ENCODE measurements at regions not wholly inside any gene's neighbourhood (a gene's known extent, or its start where the extent isn't known, plus 50 kb on each side); places are given as distances from the start of the nearest gene placed in this dataset.

DNA sequence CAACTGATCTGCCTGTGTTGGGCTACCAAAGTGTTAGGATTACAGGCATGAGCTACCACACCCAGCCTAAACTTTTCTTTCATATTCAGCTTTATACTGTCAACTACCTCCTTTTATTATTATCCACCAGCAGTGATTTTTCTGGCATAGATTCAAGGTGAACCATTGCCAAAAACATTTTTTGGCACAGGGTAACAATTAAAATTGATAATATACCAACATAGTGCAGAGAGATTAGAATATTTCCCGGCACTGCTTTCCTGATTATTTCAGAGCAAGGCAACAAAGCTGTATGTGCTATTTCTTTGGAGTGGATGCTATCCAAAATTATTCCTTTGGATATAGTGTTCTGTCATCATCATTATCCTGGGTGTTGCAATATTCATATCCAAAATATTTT is 781.6 kb upstream of the SOX9 start:
- DNase-seq: no peak
- Histone ChIP-seq H3K27ac (ENCODE audit: insufficient read depth, low read length, poor library complexity, severe bottlenecking) (no peak overlapping the region), H3K36me3 (ENCODE audit: control insufficient read depth, insufficient read depth, low read length) (no peaks in the 10 kb centered on the region), H3K4me3 (ENCODE audit: insufficient read depth, low read depth, low read length, poor library complexity, severe bottlenecking) (no peak overlapping the region), H3K4me1 (ENCODE audit: control insufficient read depth, insufficient read depth, low read length, poor library complexity, severe bottlenecking) (no peaks in the 10 kb centered on the region), H3K27me3 (replicated peaks; ENCODE audit: control insufficient read depth, insufficient read depth, low read length, poor library complexity, severe bottlenecking) (no peaks in the 10 kb centered on the region), H3K9me3 (ENCODE audit: control insufficient read depth, low read length) (no peaks in the 10 kb centered on the region)

DNA sequence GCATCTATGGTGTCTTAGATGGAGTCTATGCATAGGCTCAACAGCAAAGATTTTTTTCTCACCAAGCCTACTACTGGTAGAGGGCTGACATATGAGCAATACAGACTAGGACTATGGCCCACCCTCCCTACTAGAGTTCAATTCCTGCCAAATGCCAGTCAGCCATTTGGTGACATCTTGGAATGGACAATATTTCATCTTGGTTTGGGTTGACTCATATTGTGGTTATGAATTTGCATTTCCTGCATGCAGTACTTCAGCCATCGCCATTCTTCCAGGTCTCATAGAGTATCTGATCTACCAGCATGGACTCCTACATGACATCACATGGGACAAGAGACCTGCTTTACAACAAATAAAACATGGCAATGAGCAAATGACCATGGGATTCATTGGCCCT is 778.1 kb upstream of the SOX9 start:
- Histone ChIP-seq H3K4me1 (ENCODE audit: control insufficient read depth, insufficient read depth, low read length, poor library complexity, severe bottlenecking) (no peaks in the 10 kb centered on the region), H3K27me3 (replicated peaks; ENCODE audit: control insufficient read depth, insufficient read depth, low read length, poor library complexity, severe bottlenecking) (no peaks in the 10 kb centered on the region), H3K27ac (ENCODE audit: insufficient read depth, low read length, poor library complexity, severe bottlenecking) (no peak overlapping the region), H3K36me3 (ENCODE audit: control insufficient read depth, insufficient read depth, low read length) (no peaks in the 10 kb centered on the region), H3K9me3 (ENCODE audit: control insufficient read depth, low read length) (no peaks in the 10 kb centered on the region), H3K4me3 (ENCODE audit: insufficient read depth, low read depth, low read length, poor library complexity, severe bottlenecking) (no peak overlapping the region)
- no peak for DNase-seq

DNA sequence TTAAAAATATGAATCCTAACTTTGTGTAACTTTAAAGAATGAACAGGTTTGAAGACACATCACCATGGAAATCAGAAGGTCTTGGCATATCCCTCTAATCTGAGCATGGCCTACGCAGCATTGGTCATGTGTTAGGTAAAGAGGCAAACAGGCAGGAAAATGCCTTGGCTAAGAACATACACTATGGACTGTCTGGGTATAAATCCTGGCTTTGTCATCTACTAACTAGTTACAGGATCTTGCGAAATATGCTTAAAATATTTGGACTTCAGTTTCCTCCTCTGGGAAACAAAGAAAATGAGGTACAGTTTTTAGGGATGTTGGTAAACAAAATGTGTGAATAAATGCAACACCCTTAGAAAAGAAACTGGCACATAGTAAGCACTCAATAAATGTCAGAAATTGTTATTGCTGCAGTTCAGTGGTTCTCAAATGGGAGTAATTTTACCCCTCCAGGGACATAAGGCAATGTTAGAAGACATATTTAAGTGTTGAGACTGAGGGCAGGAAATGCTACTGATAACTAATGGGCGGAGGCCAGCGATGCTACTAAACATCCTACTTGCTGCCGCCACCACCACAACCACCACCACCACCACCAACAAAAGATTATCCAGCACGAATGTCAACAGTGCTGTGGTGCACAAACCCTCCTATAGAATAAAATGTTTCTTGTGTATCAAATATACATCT is 770.8 kb upstream of the SOX9 start:
- Histone ChIP-seq H3K27ac (ENCODE audit: insufficient read depth, low read length, poor library complexity, severe bottlenecking) (no peak overlapping the region), H3K4me3 (ENCODE audit: insufficient read depth, low read depth, low read length, poor library complexity, severe bottlenecking) (no peak overlapping the region), H3K9me3 (ENCODE audit: control insufficient read depth, low read length) (no peaks in the 10 kb centered on the region), H3K27me3 (replicated peaks; ENCODE audit: control insufficient read depth, insufficient read depth, low read length, poor library complexity, severe bottlenecking) (no peaks in the 10 kb centered on the region), H3K4me1 (ENCODE audit: control insufficient read depth, insufficient read depth, low read length, poor library complexity, severe bottlenecking) (no peaks in the 10 kb centered on the region), H3K36me3 (ENCODE audit: control insufficient read depth, insufficient read depth, low read length) (no peaks in the 10 kb centered on the region)
- DNase-seq: no peak

DNA sequence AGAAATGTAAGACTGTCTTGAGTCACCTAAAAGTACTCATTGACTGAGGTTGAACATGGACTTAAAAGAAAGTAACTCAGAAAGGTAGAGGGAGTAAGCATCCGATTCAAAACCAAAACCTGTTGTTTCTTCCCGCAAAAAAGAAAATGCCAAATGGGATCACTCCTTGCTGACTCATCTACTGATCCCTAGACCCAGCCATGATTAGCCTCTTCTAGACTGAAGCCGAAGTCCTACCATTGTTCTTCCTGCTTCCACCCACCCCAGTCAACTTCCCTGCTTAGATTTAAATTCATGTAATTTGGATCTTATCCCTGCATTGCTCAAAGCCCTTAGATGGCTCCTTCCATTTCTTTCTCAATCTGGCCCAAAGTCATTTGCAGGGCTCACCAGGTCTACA is 760.5 kb upstream of the SOX9 start:
- DNase-seq: no peak
- Histone ChIP-seq H3K36me3 (ENCODE audit: control insufficient read depth, insufficient read depth, low read length) (no peaks in the 10 kb centered on the region), H3K4me3 (ENCODE audit: insufficient read depth, low read depth, low read length, poor library complexity, severe bottlenecking) (no peak overlapping the region), H3K4me1 (ENCODE audit: control insufficient read depth, insufficient read depth, low read length, poor library complexity, severe bottlenecking) (no peaks in the 10 kb centered on the region), H3K27me3 (replicated peaks; ENCODE audit: control insufficient read depth, insufficient read depth, low read length, poor library complexity, severe bottlenecking) (no peaks in the 10 kb centered on the region), H3K27ac (ENCODE audit: insufficient read depth, low read length, poor library complexity, severe bottlenecking) (no peak overlapping the region), H3K9me3 (ENCODE audit: control insufficient read depth, low read length) (no peaks in the 10 kb centered on the region)

- Histone ChIP-seq H3K4me1 (ENCODE audit: control insufficient read depth, insufficient read depth, low read length, poor library complexity, severe bottlenecking) (no peaks in the 10 kb centered on the region), H3K4me3 (ENCODE audit: insufficient read depth, low read depth, low read length, poor library complexity, severe bottlenecking) (no peak overlapping the region), H3K36me3 (ENCODE audit: control insufficient read depth, insufficient read depth, low read length) (no peaks in the 10 kb centered on the region), H3K27me3 (replicated peaks; ENCODE audit: control insufficient read depth, insufficient read depth, low read length, poor library complexity, severe bottlenecking) (no peaks in the 10 kb centered on the region), H3K27ac (ENCODE audit: insufficient read depth, low read length, poor library complexity, severe bottlenecking) (no peak overlapping the region), H3K9me3 (ENCODE audit: control insufficient read depth, low read length) (no peaks in the 10 kb centered on the region)
- DNase-seq: no peak
Measured at GRCh38 chr17:71361656-71362450, 759.0 kb upstream of the SOX9 start.

DNA sequence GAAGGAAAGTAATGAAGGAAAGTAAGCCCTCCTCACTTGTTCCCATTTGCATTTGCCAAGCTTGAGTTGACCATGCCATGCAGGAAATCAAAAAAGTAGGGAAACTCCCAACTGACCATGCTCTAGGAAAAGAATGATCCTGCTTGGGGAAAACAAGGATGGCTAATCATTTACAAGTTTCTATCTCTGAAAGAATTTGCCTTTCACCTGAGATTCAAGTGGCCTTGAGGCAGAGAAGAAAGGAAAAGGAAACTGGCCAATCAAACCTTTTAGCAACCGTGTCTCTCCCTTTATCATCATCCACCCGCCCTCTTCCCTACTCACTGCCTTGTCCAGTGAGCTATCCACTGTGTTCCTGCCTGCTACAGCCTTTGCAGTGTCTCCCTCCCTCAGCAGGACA is 757.2 kb upstream of the SOX9 start:
- no peak for DNase-seq
- no peak overlapping the region for H3K4me3 ChIP-seq (ENCODE audit: insufficient read depth, low read depth, low read length, poor library complexity, severe bottlenecking)
- no peaks in the 10 kb centered on the region for H3K9me3 ChIP-seq (ENCODE audit: control insufficient read depth, low read length)
- H3K27ac ChIP-seq (ENCODE audit: insufficient read depth, low read length, poor library complexity, severe bottlenecking): no peak overlapping the region
- H3K36me3 ChIP-seq (ENCODE audit: control insufficient read depth, insufficient read depth, low read length): no peaks in the 10 kb centered on the region
- no peaks in the 10 kb centered on the region for H3K27me3 ChIP-seq (replicated peaks; ENCODE audit: control insufficient read depth, insufficient read depth, low read length, poor library complexity, severe bottlenecking)
- H3K4me1 ChIP-seq (ENCODE audit: control insufficient read depth, insufficient read depth, low read length, poor library complexity, severe bottlenecking): no peaks in the 10 kb centered on the region

DNA sequence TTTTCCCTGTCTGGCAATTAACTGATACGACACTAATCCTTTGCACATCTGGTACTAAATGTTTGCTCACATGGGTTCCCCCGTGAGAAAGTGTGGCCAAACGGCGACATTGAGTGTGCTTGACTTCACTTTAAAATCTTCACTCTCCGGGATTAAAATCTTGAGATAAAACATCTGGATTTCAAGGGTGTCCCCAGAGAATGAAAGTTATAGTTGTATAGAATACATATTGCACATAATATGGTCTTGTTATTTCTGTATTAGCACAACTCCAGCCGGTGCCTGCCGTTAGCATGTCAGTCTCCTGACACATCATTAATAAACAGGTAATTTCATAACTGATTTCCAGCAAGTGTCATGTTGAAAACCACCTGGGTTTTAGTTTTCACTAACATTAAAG is 749.0 kb upstream of the SOX9 start:
- no peaks in the 10 kb centered on the region for H3K27me3 ChIP-seq (replicated peaks; ENCODE audit: control insufficient read depth, insufficient read depth, low read length, poor library complexity, severe bottlenecking)

DNA sequence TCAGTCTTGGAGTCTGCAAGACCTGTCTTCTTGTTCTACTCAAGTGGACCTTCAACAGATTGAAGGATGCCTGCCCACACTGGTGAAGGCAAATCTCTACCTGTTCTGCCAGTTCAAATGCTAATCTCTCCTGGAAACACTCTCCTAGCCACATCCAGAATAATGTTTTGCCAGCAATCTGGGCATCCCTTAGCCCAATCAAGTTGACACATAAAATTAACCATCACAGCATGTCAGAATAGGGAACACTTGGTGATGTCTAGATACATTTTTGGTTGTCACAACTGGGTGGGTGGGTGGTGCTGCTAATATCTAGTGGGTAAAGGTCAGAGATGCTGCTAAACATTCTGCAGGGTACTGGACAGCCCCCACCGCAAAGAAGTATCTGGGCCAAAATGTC is 744.9 kb upstream of the SOX9 start:
- no peaks in the 10 kb centered on the region for H3K9me3 ChIP-seq (ENCODE audit: control insufficient read depth, low read length)
- no peak for DNase-seq
- H3K27me3 ChIP-seq (replicated peaks; ENCODE audit: control insufficient read depth, insufficient read depth, low read length, poor library complexity, severe bottlenecking): no peaks in the 10 kb centered on the region
- no peaks in the 10 kb centered on the region for H3K36me3 ChIP-seq (ENCODE audit: control insufficient read depth, insufficient read depth, low read length)
- H3K4me1 ChIP-seq (ENCODE audit: control insufficient read depth, insufficient read depth, low read length, poor library complexity, severe bottlenecking): no peaks in the 10 kb centered on the region
- H3K27ac ChIP-seq (ENCODE audit: insufficient read depth, low read length, poor library complexity, severe bottlenecking): no peak overlapping the region
- no peak overlapping the region for H3K4me3 ChIP-seq (ENCODE audit: insufficient read depth, low read depth, low read length, poor library complexity, severe bottlenecking)

More for the DNA sequence above, 749.0 kb upstream of the SOX9 start:
- Histone ChIP-seq H3K27ac (ENCODE audit: insufficient read depth, low read length, poor library complexity, severe bottlenecking) (no peak overlapping the region), H3K4me1 (ENCODE audit: control insufficient read depth, insufficient read depth, low read length, poor library complexity, severe bottlenecking) (no peaks in the 10 kb centered on the region), H3K36me3 (ENCODE audit: control insufficient read depth, insufficient read depth, low read length) (no peaks in the 10 kb centered on the region), H3K9me3 (ENCODE audit: control insufficient read depth, low read length) (no peaks in the 10 kb centered on the region), H3K4me3 (ENCODE audit: insufficient read depth, low read depth, low read length, poor library complexity, severe bottlenecking) (no peak overlapping the region)
- DNase-seq: no peak

DNA sequence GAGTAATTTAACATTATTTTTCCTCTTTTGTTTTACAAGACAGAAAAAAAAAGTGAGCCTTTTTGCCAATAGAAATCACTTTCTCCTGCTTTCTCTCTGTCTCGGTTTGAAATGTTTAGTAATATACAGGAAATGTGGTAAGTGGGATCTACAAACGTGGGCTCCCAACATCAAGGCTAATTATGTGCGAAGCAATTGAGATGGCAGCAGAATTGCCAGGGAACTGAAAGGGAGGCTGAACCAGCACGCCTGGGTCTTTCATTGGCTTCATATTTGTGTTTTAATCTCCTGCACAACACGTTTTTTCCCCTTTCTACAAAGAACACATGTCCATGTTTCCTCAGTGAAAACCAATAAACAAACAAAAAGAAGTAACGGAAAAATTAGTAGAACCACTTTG is 743.9 kb upstream of the SOX9 start:
- no peaks in the 10 kb centered on the region for H3K27me3 ChIP-seq (replicated peaks; ENCODE audit: control insufficient read depth, insufficient read depth, low read length, poor library complexity, severe bottlenecking)
- no peaks in the 10 kb centered on the region for H3K36me3 ChIP-seq (ENCODE audit: control insufficient read depth, insufficient read depth, low read length)
- no peaks in the 10 kb centered on the region for H3K9me3 ChIP-seq (ENCODE audit: control insufficient read depth, low read length)
- no peak overlapping the region for H3K27ac ChIP-seq (ENCODE audit: insufficient read depth, low read length, poor library complexity, severe bottlenecking)
- no peak for DNase-seq
- no peaks in the 10 kb centered on the region for H3K4me1 ChIP-seq (ENCODE audit: control insufficient read depth, insufficient read depth, low read length, poor library complexity, severe bottlenecking)
- no peak overlapping the region for H3K4me3 ChIP-seq (ENCODE audit: insufficient read depth, low read depth, low read length, poor library complexity, severe bottlenecking)

GRCh38 chr17:71378036-71378435 is 742.8 kb upstream of the SOX9 start:
- Histone ChIP-seq H3K9me3 (ENCODE audit: control insufficient read depth, low read length) (no peaks in the 10 kb centered on the region), H3K27ac (ENCODE audit: insufficient read depth, low read length, poor library complexity, severe bottlenecking) (no peak overlapping the region), H3K36me3 (ENCODE audit: control insufficient read depth, insufficient read depth, low read length) (no peaks in the 10 kb centered on the region), H3K4me3 (ENCODE audit: insufficient read depth, low read depth, low read length, poor library complexity, severe bottlenecking) (no peak overlapping the region), H3K4me1 (ENCODE audit: control insufficient read depth, insufficient read depth, low read length, poor library complexity, severe bottlenecking) (no peaks in the 10 kb centered on the region), H3K27me3 (replicated peaks; ENCODE audit: control insufficient read depth, insufficient read depth, low read length, poor library complexity, severe bottlenecking) (no peaks in the 10 kb centered on the region)
- no peak for DNase-seq
